Left ventricle myocardium inferior (tissue), 1 donor: ENCODE measurements at regions not wholly inside any gene's neighbourhood (a gene's known extent, or its start where the extent isn't known, plus 50 kb on each side); places are given as distances from the start of the nearest gene placed in this dataset.

Experiments
- DNase-seq: peaks from one replicate; pipeline ENCODE4 v3.0.0-alpha.2; 2020
- H3K27ac ChIP-seq: fragments of 200-600 bp; replicated peaks from 2 replicates; pipeline ENCODE4 v1.8.0; 2021
- H3K27me3 ChIP-seq: fragments of 200-600 bp; 2 replicates; pipeline ENCODE4 v1.8.0; 2021; ENCODE audit warnings: low read depth
- H3K36me3 ChIP-seq: fragments of 200-600 bp; 2 replicates; pipeline ENCODE4 v1.8.0; 2021
- H3K4me1 ChIP-seq: fragments of 200-600 bp; 2 replicates; pipeline ENCODE4 v1.8.0; 2021
- H3K4me3 ChIP-seq: fragments of 200-600 bp; 2 replicates; pipeline ENCODE4 v1.8.0; 2021; ENCODE audit warnings: mild to moderate bottlenecking, moderate library complexity
- H3K9me3 ChIP-seq: fragments of 200-600 bp; replicated peaks from 2 replicates; pipeline ENCODE4 v1.8.0; 2021
- CTCF ChIP-seq: fragments of 200-600 bp; IDR thresholded peaks from 2 replicates; pipeline ENCODE4 v1.8.0; 2021; ENCODE audit warnings: antibody characterized with exemption, mild to moderate bottlenecking, borderline replicate concordance
- intact Hi-C: fragments of 100-400 bp; cut with micrococcal nuclease; formaldehyde crosslinking; loops from one replicate; pipeline ENCODE4 v1.11.0; 2022
- donor health status: DM: no; HTN: yes; CAD: no; lungs with severe emphysema.

GRCh38 chr18:61169386-61169785 lies 163.8 kb upstream of the CDH20 start:
- no peak overlapping the region for H3K27ac ChIP-seq
- no peaks in the 10 kb centered on the region for H3K36me3 ChIP-seq
- H3K9me3 ChIP-seq = no peaks in the 10 kb centered on the region
- H3K4me3 ChIP-seq = no peak overlapping the region
- no peaks in the 10 kb centered on the region for H3K4me1 ChIP-seq
- no peak for DNase-seq
- intact Hi-C loops = no loop called here
- no peaks in the 10 kb centered on the region for H3K27me3 ChIP-seq
- TF ChIP-seq CTCF = no peak

GRCh38 chr18:61172624-61173023 lies 160.6 kb upstream of the CDH20 start:
- intact Hi-C loops = no loop called here
- Histone ChIP-seq H3K27ac (no peak overlapping the region), H3K4me1 (no peaks in the 10 kb centered on the region), H3K4me3 (no peak overlapping the region), H3K9me3 (no peaks in the 10 kb centered on the region), H3K36me3 (no peaks in the 10 kb centered on the region), H3K27me3 (no peaks in the 10 kb centered on the region)
- TF ChIP-seq CTCF = no peak
- no peak for DNase-seq

- no peak for TF ChIP-seq CTCF
- H3K4me1 ChIP-seq = no peaks in the 10 kb centered on the region
- no peaks in the 10 kb centered on the region for H3K27me3 ChIP-seq
- DNase-seq = no peak
- H3K9me3 ChIP-seq = no peaks in the 10 kb centered on the region
- no peak overlapping the region for H3K4me3 ChIP-seq
- H3K27ac ChIP-seq = no peak overlapping the region
- H3K36me3 ChIP-seq = no peaks in the 10 kb centered on the region
- intact Hi-C loops = no loop called here
Measured at GRCh38 chr18:61173554-61173953, 159.7 kb upstream of the CDH20 start.

- Histone ChIP-seq H3K4me1 (no peaks in the 10 kb centered on the region), H3K27me3 (no peaks in the 10 kb centered on the region), H3K9me3 (no peaks in the 10 kb centered on the region), H3K36me3 (no peaks in the 10 kb centered on the region), H3K4me3 (no peak overlapping the region), H3K27ac (no peak overlapping the region)
- intact Hi-C loops = no loop called here
- TF ChIP-seq CTCF = no peak
- DNase-seq = no peak
Measured at GRCh38 chr18:61183798-61184197, 149.4 kb upstream of the CDH20 start.

GRCh38 chr18:61187971-61188370 lies 145.3 kb upstream of the CDH20 start:
- H3K4me1 ChIP-seq = no peaks in the 10 kb centered on the region
- H3K27ac ChIP-seq = no peak overlapping the region
- no peaks in the 10 kb centered on the region for H3K36me3 ChIP-seq
- H3K4me3 ChIP-seq = no peak overlapping the region
- H3K27me3 ChIP-seq = no peaks in the 10 kb centered on the region
- intact Hi-C loops = no loop called here
- TF ChIP-seq CTCF = no peak
- peaks cover 5% of the 10 kb centered on the region for H3K9me3 ChIP-seq
- no peak for DNase-seq

GRCh38 chr18:61189376-61189775 lies 143.9 kb upstream of the CDH20 start:
- Histone ChIP-seq H3K9me3 (peaks cover 10% of the 10 kb centered on the region), H3K4me3 (no peak overlapping the region), H3K27ac (no peak overlapping the region), H3K27me3 (no peaks in the 10 kb centered on the region), H3K36me3 (no peaks in the 10 kb centered on the region), H3K4me1 (no peaks in the 10 kb centered on the region)
- TF ChIP-seq CTCF = no peak
- intact Hi-C loops = no loop called here
- no peak for DNase-seq
